ENCODE measurements at regions not wholly inside any gene's neighbourhood (a gene's known extent, or its start where the extent isn't known, plus 50 kb on each side); places are given as distances from the start of the nearest gene placed in this dataset.

- TF ChIP-seq, protein P1, sequence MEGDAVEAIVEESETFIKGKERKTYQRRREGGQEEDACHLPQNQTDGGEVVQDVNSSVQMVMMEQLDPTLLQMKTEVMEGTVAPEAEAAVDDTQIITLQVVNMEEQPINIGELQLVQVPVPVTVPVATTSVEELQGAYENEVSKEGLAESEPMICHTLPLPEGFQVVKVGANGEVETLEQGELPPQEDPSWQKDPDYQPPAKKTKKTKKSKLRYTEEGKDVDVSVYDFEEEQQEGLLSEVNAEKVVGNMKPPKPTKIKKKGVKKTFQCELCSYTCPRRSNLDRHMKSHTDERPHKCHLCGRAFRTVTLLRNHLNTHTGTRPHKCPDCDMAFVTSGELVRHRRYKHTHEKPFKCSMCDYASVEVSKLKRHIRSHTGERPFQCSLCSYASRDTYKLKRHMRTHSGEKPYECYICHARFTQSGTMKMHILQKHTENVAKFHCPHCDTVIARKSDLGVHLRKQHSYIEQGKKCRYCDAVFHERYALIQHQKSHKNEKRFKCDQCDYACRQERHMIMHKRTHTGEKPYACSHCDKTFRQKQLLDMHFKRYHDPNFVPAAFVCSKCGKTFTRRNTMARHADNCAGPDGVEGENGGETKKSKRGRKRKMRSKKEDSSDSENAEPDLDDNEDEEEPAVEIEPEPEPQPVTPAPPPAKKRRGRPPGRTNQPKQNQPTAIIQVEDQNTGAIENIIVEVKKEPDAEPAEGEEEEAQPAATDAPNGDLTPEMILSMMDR (IDR thresholded peaks at IDR 0.05) = no peak
- TF ChIP-seq POLR2AphosphoS5 (IDR thresholded peaks at IDR 0.05; ENCODE audit: insufficient read depth in 1 of 2, low read depth in 1 of 2) = no peak
- no peak for TF ChIP-seq POLR2A (IDR thresholded peaks at IDR 0.05)
Observed at GRCh38 chr7:81355911-81356310, 413.9 kb downstream of the HGF start.
